BLaER1 (cell line): ENCODE measurements at regions not wholly inside any gene's neighbourhood (a gene's known extent, or its start where the extent isn't known, plus 50 kb on each side); places are given as distances from the start of the nearest gene placed in this dataset.
"Not testable (repeated sequence)": the region's sequence is repeated elsewhere in the genome, so short reads cannot be mapped to it uniquely, and the experiment has no call there.

Source experiments
- H3K27ac ChIP-seq: shearing (Covaris generic); formaldehyde crosslinking; 2 replicates; pipeline ENCODE4 v1.8.1; 2022
- H3K27me3 ChIP-seq: shearing (Covaris generic); formaldehyde crosslinking; 2 replicates; pipeline ENCODE4 v1.8.1; 2022
- H3K36me3 ChIP-seq: shearing (Covaris generic); formaldehyde crosslinking; 2 replicates; pipeline ENCODE4 v1.8.1; 2022
- H3K4me1 ChIP-seq: shearing (Covaris generic); formaldehyde crosslinking; 2 replicates; pipeline ENCODE4 v1.8.1; 2022
- H3K4me2 ChIP-seq: shearing (Covaris generic); formaldehyde crosslinking; 2 replicates; pipeline ENCODE4 v1.8.1; 2022
- H3K4me3 ChIP-seq: shearing (Covaris generic); formaldehyde crosslinking; 2 replicates; pipeline ENCODE4 v1.8.1; 2022
- H3K9ac ChIP-seq: shearing (Covaris generic); formaldehyde crosslinking; 2 replicates; pipeline ENCODE4 v1.8.1; 2022
- H3K9me3 ChIP-seq: shearing (Covaris generic); formaldehyde crosslinking; 2 replicates; pipeline ENCODE4 v1.8.1; 2022
- H4K20me1 ChIP-seq: shearing (Covaris generic); formaldehyde crosslinking; 2 replicates; pipeline ENCODE4 v1.8.1; 2022

- not testable (repeated sequence) for H3K36me3 ChIP-seq, H3K4me3 ChIP-seq, H3K27me3 ChIP-seq, H3K9ac ChIP-seq, H3K27ac ChIP-seq, H3K4me1 ChIP-seq, H3K4me2 ChIP-seq, H3K9me3 ChIP-seq, H4K20me1 ChIP-seq
Measured at GRCh38 chr17:15847447-15848229, 97.3 kb upstream of the ADORA2B start.

- H3K36me3 ChIP-seq, H3K9me3 ChIP-seq, H3K27ac ChIP-seq, H3K4me1 ChIP-seq, H3K4me3 ChIP-seq, H3K27me3 ChIP-seq, H4K20me1 ChIP-seq, H3K4me2 ChIP-seq, H3K9ac ChIP-seq: not testable (repeated sequence)
Measured at GRCh38 chr17:15849054-15849453, 95.9 kb upstream of the ADORA2B start.

- H3K4me3 ChIP-seq, H4K20me1 ChIP-seq, H3K36me3 ChIP-seq, H3K9me3 ChIP-seq, H3K4me1 ChIP-seq, H3K4me2 ChIP-seq, H3K9ac ChIP-seq, H3K27me3 ChIP-seq, H3K27ac ChIP-seq: not testable (repeated sequence)
Measured at GRCh38 chr17:15850071-15850470, 94.9 kb upstream of the ADORA2B start.

GRCh38 chr17:15850687-15851086 is 94.2 kb upstream of the ADORA2B start:
- not testable (repeated sequence) for H3K9me3 ChIP-seq, H3K4me1 ChIP-seq, H3K27ac ChIP-seq, H4K20me1 ChIP-seq, H3K9ac ChIP-seq, H3K4me3 ChIP-seq, H3K4me2 ChIP-seq, H3K27me3 ChIP-seq, H3K36me3 ChIP-seq

GRCh38 chr17:15852863-15853262 is 92.1 kb upstream of the ADORA2B start:
- H3K9ac ChIP-seq, H3K36me3 ChIP-seq, H3K27ac ChIP-seq, H3K9me3 ChIP-seq, H3K27me3 ChIP-seq, H4K20me1 ChIP-seq, H3K4me1 ChIP-seq, H3K4me3 ChIP-seq, H3K4me2 ChIP-seq: not testable (repeated sequence)

GRCh38 chr17:15856191-15856590 is 88.7 kb upstream of the ADORA2B start:
- not testable (repeated sequence) for H3K9me3 ChIP-seq, H4K20me1 ChIP-seq, H3K4me1 ChIP-seq, H3K9ac ChIP-seq, H3K27ac ChIP-seq, H3K36me3 ChIP-seq, H3K4me2 ChIP-seq, H3K27me3 ChIP-seq, H3K4me3 ChIP-seq

- H3K9ac ChIP-seq, result not testable (repeated sequence)
Measured at GRCh38 chr17:15856745-15857144, 88.2 kb upstream of the ADORA2B start.

GRCh38 chr17:15858082-15858481 is 86.8 kb upstream of the ADORA2B start:
- not testable (repeated sequence) for H3K4me3 ChIP-seq, H4K20me1 ChIP-seq, H3K27ac ChIP-seq, H3K36me3 ChIP-seq, H3K27me3 ChIP-seq, H3K4me1 ChIP-seq, H3K9ac ChIP-seq, H3K4me2 ChIP-seq
- H3K9me3 ChIP-seq, result peaks cover 13% of the 10 kb centered on the region; the same call in 1 of the 2 replicates

More at GRCh38 chr17:15856745-15857144, 88.2 kb upstream of the ADORA2B start:
- not testable (repeated sequence) for H3K27me3 ChIP-seq, H3K4me2 ChIP-seq, H4K20me1 ChIP-seq, H3K4me3 ChIP-seq, H3K27ac ChIP-seq, H3K36me3 ChIP-seq, H3K4me1 ChIP-seq
- H3K9me3 ChIP-seq, result peaks cover 11% of the 10 kb centered on the region; the same call in 1 of the 2 replicates

GRCh38 chr17:15860774-15861173 is 84.2 kb upstream of the ADORA2B start:
- not testable (repeated sequence) for H4K20me1 ChIP-seq, H3K9ac ChIP-seq, H3K4me1 ChIP-seq, H3K27me3 ChIP-seq, H3K36me3 ChIP-seq, H3K4me2 ChIP-seq, H3K27ac ChIP-seq, H3K4me3 ChIP-seq
- H3K9me3 ChIP-seq, result peaks cover 13% of the 10 kb centered on the region; the same call in 1 of the 2 replicates

- H3K4me2 ChIP-seq, H3K27ac ChIP-seq, H3K9ac ChIP-seq, H3K27me3 ChIP-seq, H3K4me1 ChIP-seq, H4K20me1 ChIP-seq, H3K36me3 ChIP-seq, H3K4me3 ChIP-seq: not testable (repeated sequence)
- H3K9me3 ChIP-seq, result peaks cover 19% of the 10 kb centered on the region; the same call in 1 of the 2 replicates
Measured at GRCh38 chr17:15864061-15864460, 80.9 kb upstream of the ADORA2B start.

- not testable (repeated sequence) for H4K20me1 ChIP-seq, H3K4me3 ChIP-seq, H3K36me3 ChIP-seq, H3K9ac ChIP-seq, H3K4me2 ChIP-seq, H3K27ac ChIP-seq, H3K27me3 ChIP-seq, H3K4me1 ChIP-seq
- peaks cover 19% of the 10 kb centered on the region; the same call in 1 of the 2 replicates for H3K9me3 ChIP-seq
Measured at GRCh38 chr17:15864472-15864871, 80.5 kb upstream of the ADORA2B start.

GRCh38 chr17:15866015-15866414 is 78.9 kb upstream of the ADORA2B start:
- not testable (repeated sequence) for H3K9ac ChIP-seq, H3K4me2 ChIP-seq, H3K4me1 ChIP-seq, H3K27me3 ChIP-seq, H3K4me3 ChIP-seq, H4K20me1 ChIP-seq, H3K36me3 ChIP-seq, H3K27ac ChIP-seq
- peaks cover 14% of the 10 kb centered on the region; the same call in 1 of the 2 replicates for H3K9me3 ChIP-seq

- H3K27ac ChIP-seq, H3K4me2 ChIP-seq, H3K36me3 ChIP-seq, H3K27me3 ChIP-seq, H3K9ac ChIP-seq, H3K4me3 ChIP-seq, H4K20me1 ChIP-seq, H3K4me1 ChIP-seq, H3K9me3 ChIP-seq: not testable (repeated sequence)
Measured at GRCh38 chr17:15867331-15867730, 77.6 kb upstream of the ADORA2B start.

- not testable (repeated sequence) for H3K36me3 ChIP-seq, H3K4me3 ChIP-seq, H3K27me3 ChIP-seq, H3K27ac ChIP-seq, H3K9me3 ChIP-seq, H3K4me1 ChIP-seq, H4K20me1 ChIP-seq, H3K4me2 ChIP-seq, H3K9ac ChIP-seq
Measured at GRCh38 chr17:15869868-15870267, 75.1 kb upstream of the ADORA2B start.

- H3K4me1 ChIP-seq, H3K4me2 ChIP-seq, H4K20me1 ChIP-seq, H3K4me3 ChIP-seq, H3K9ac ChIP-seq, H3K27ac ChIP-seq, H3K36me3 ChIP-seq, H3K9me3 ChIP-seq, H3K27me3 ChIP-seq: not testable (repeated sequence)
Measured at GRCh38 chr17:15872677-15873076, 72.3 kb upstream of the ADORA2B start.
